Vagina (tissue), 2 donors: ENCODE measurements at regions not wholly inside any gene's neighbourhood (a gene's known extent, or its start where the extent isn't known, plus 50 kb on each side); places are given as distances from the start of the nearest gene placed in this dataset.

Experiments
- DNase-seq, 2 donors: peaks; one replicate each; pipeline ENCODE4 v3.0.0-alpha.2; 2017; ENCODE audit errors: extremely low spot score in 2 of 2
- H3K27ac ChIP-seq: fragments of 200-600 bp; sonication (generic); one replicate; pipeline ENCODE4 v1.5.1; 2019
- H3K27me3 ChIP-seq: fragments of 200-600 bp; sonication (generic); one replicate; pipeline ENCODE4 v1.5.1; 2019
- H3K36me3 ChIP-seq, 2 donors: fragments of 200-600 bp; sonication (generic); one replicate each; pipeline ENCODE4 v1.5.1; 2017 to 2019
- H3K4me1 ChIP-seq: fragments of 200-600 bp; sonication (generic); one replicate; pipeline ENCODE4 v1.5.1; 2019
- H3K4me3 ChIP-seq, 2 donors: fragments of 200-600 bp; sonication (generic); 1 replicate in 1 of 2; 2 replicates in 1 of 2; pipeline ENCODE4 v1.5.1; 2016 to 2019
- H3K9me3 ChIP-seq: fragments of 200-600 bp; sonication (generic); one replicate; pipeline ENCODE4 v1.5.1; 2019
- CTCF ChIP-seq, 3 experiments: fragments of 450-650 bp in 2 of 3; fragments of 200-600 bp in 1 of 3; sonication (generic) in 1 of 3; IDR thresholded peaks; one replicate each; pipeline ENCODE4 v1.5.1; 2017 to 2019; ENCODE audit warnings: antibody characterized with exemption in 3 of 3, mild to moderate bottlenecking in 2 of 3, moderate library complexity in 2 of 3
- POLR2A ChIP-seq, 2 donors: fragments of 450-650 bp; IDR thresholded peaks; one replicate each; pipeline ENCODE4 v1.6.1; 2017; ENCODE audit warnings: antibody characterized with exemption in 2 of 2, mild to moderate bottlenecking in 2 of 2, moderate library complexity in 2 of 2
- POLR2AphosphoS5 ChIP-seq, 2 donors: sonication (generic); formaldehyde crosslinking; IDR thresholded peaks; one replicate each; pipeline ENCODE4 v1.9.0; 2017; ENCODE audit warnings: antibody characterized with exemption in 2 of 2, mild to moderate bottlenecking in 2 of 2, low read depth in 1 of 2; ENCODE audit not compliant: insufficient read depth in 1 of 2
- intact Hi-C: fragments of 100-400 bp; cut with DNase I; formaldehyde crosslinking; loops from one replicate; pipeline ENCODE4 v1.15.1; 2023

GRCh38 chr3:29195056-29195455, 85.8 kb upstream of the RBMS3 start:
- Histone ChIP-seq H3K36me3 (no peaks in the 10 kb centered on the region), H3K4me3 (no peak overlapping the region), H3K27ac (no peak overlapping the region), H3K9me3 (no peaks in the 10 kb centered on the region), H3K4me1 (no peaks in the 10 kb centered on the region), H3K27me3 (no peaks in the 10 kb centered on the region)
- DNase-seq, result no peak
- TF ChIP-seq CTCF (IDR thresholded peaks at IDR 0.05) (no peak), POLR2A (IDR thresholded peaks at IDR 0.05) (no peak), POLR2AphosphoS5 (IDR thresholded peaks at IDR 0.05; ENCODE audit: insufficient read depth in 1 of 2, low read depth in 1 of 2) (no peak)
- intact Hi-C loops, result no loop called here

GRCh38 chr3:29201604-29202003, 79.3 kb upstream of the RBMS3 start:
- TF ChIP-seq CTCF (IDR thresholded peaks at IDR 0.05) (no peak), POLR2AphosphoS5 (IDR thresholded peaks at IDR 0.05; ENCODE audit: insufficient read depth in 1 of 2, low read depth in 1 of 2) (no peak), POLR2A (IDR thresholded peaks at IDR 0.05) (no peak)
- no peak for DNase-seq
- Histone ChIP-seq H3K9me3 (no peaks in the 10 kb centered on the region), H3K27me3 (no peaks in the 10 kb centered on the region), H3K27ac (no peak overlapping the region), H3K36me3 (no peaks in the 10 kb centered on the region), H3K4me3 (no peak overlapping the region), H3K4me1 (no peaks in the 10 kb centered on the region)
- intact Hi-C loops, result no loop called here

GRCh38 chr3:29202378-29202777, 78.5 kb upstream of the RBMS3 start:
- Histone ChIP-seq H3K9me3 (no peaks in the 10 kb centered on the region), H3K4me1 (no peaks in the 10 kb centered on the region), H3K27ac (no peak overlapping the region), H3K27me3 (no peaks in the 10 kb centered on the region), H3K4me3 (no peak overlapping the region), H3K36me3 (no peaks in the 10 kb centered on the region)
- no peak for TF ChIP-seq CTCF (IDR thresholded peaks at IDR 0.05)
- intact Hi-C loops, result no loop called here
- no peak for DNase-seq

GRCh38 chr3:29203851-29204250, 77.0 kb upstream of the RBMS3 start:
- intact Hi-C loops, result no loop called here
- Histone ChIP-seq H3K27me3 (no peaks in the 10 kb centered on the region), H3K36me3 (no peaks in the 10 kb centered on the region), H3K4me3 (no peak overlapping the region), H3K9me3 (no peaks in the 10 kb centered on the region), H3K4me1 (no peaks in the 10 kb centered on the region), H3K27ac (no peak overlapping the region)
- DNase-seq, result no peak
- TF ChIP-seq CTCF (IDR thresholded peaks at IDR 0.05), result no peak
- TF ChIP-seq POLR2A (IDR thresholded peaks at IDR 0.05), result no peak
- TF ChIP-seq POLR2AphosphoS5 (IDR thresholded peaks at IDR 0.05; ENCODE audit: insufficient read depth in 1 of 2, low read depth in 1 of 2), result no peak

- no peaks in the 10 kb centered on the region for H3K36me3 ChIP-seq
- no peaks in the 10 kb centered on the region for H3K9me3 ChIP-seq
- DNase-seq, result no peak
- no peaks in the 10 kb centered on the region for H3K4me1 ChIP-seq
- H3K4me3 ChIP-seq, result no peak overlapping the region
- intact Hi-C loops, result no loop called here
- H3K27me3 ChIP-seq, result no peaks in the 10 kb centered on the region
- H3K27ac ChIP-seq, result no peak overlapping the region
- TF ChIP-seq POLR2AphosphoS5 (IDR thresholded peaks at IDR 0.05; ENCODE audit: insufficient read depth in 1 of 2, low read depth in 1 of 2), result no peak
Measured at GRCh38 chr3:29207427-29207826, 73.4 kb upstream of the RBMS3 start.
